Breast epithelium (tissue), 4 donors: ENCODE measurements at regions not wholly inside any gene's neighbourhood (a gene's known extent, or its start where the extent isn't known, plus 50 kb on each side); places are given as distances from the start of the nearest gene placed in this dataset.
A peak's percentile ranks its signal among the peaks of the same experiment; 100 is the strongest.

Experiments
- DNase-seq, 2 donors: peaks; one replicate each; pipeline ENCODE4 v3.0.0-alpha.2; 2019; ENCODE audit warnings: low spot score in 2 of 2
- H3K27ac ChIP-seq, 2 donors: fragments of 200-600 bp; sonication (generic) in 1 of 2; one replicate each; pipeline ENCODE4 v1.5.1; 2016 to 2019; ENCODE audit warnings: mild to moderate bottlenecking in 1 of 2
- H3K27me3 ChIP-seq, 2 donors: fragments of 200-600 bp; sonication (generic) in 1 of 2; one replicate each; pipeline versions ENCODE4 v1.5.1 to v1.6.0; 2017 to 2019; ENCODE audit warnings: control low read depth in 1 of 2, mild to moderate bottlenecking in 1 of 2
- H3K36me3 ChIP-seq: fragments of 200-600 bp; one replicate; pipeline ENCODE4 v1.5.1; 2019
- H3K4me1 ChIP-seq, 2 donors: fragments of 200-600 bp; sonication (generic); one replicate each; pipeline ENCODE4 v1.5.1; 2016 to 2019; ENCODE audit warnings: control low read depth in 1 of 2
- H3K4me3 ChIP-seq, 3 donors: fragments of 200-600 bp; sonication (generic); 1 replicate in 2 of 3; 2 replicates in 1 of 3; pipeline ENCODE4 v1.5.1; 2016 to 2019; ENCODE audit warnings: mild to moderate bottlenecking in 3 of 3, moderate library complexity in 2 of 3
- H3K9me3 ChIP-seq, 2 donors: fragments of 200-600 bp; sonication (generic) in 1 of 2; one replicate each; pipeline ENCODE4 v1.5.1; 2016 to 2019; ENCODE audit warnings: control low read depth in 1 of 2
- POLR2A ChIP-seq: fragments of 450-650 bp; IDR thresholded peaks from one replicate; pipeline ENCODE4 v1.6.1; 2016; ENCODE audit warnings: antibody characterized with exemption, mild to moderate bottlenecking, moderate library complexity
- POLR2AphosphoS5 ChIP-seq, 3 donors: sonication (generic); formaldehyde crosslinking; IDR thresholded peaks; one replicate each; pipeline ENCODE4 v1.6.1; 2017; ENCODE audit warnings: antibody characterized with exemption in 3 of 3
- intact Hi-C: fragments of 100-400 bp; cut with DNase I; formaldehyde crosslinking; loops from one replicate; pipeline ENCODE4 v1.15.1; 2023; ENCODE audit warnings: low total_unique reads
- TF ChIP-seq, protein P1 (sequence below), 3 donors: fragments of 450-650 bp; IDR thresholded peaks; one replicate each; pipeline ENCODE4 v1.5.1; 2016 to 2017; ENCODE audit warnings: antibody characterized with exemption in 3 of 3, mild to moderate bottlenecking in 3 of 3, moderate library complexity in 3 of 3

DNA sequence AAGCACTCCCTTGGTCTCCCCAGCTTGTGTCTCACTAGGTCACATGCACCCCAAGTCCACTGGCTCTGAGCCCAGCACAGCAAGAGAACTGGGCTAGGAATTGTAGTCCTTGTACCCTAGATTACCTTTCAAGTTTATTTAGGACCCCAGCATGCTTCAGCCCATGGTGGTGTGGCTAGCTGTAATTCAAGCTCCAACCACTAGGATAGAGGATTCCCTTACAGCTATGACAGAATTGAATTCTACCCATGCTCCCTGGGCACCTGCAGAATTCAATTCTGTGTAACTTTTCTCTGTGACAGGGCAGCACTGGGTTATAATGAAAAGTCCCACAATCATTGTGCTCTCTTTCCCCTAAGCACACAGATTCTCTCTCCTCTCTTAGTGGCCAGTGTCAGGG, 253.8 kb upstream of the DMD start:
- H3K27me3 ChIP-seq = peaks cover 0 to 11% of the 10 kb centered on the region in 2 donors
- intact Hi-C loops = no loop called here
- TF ChIP-seq POLR2A (no peak), POLR2AphosphoS5 (IDR thresholded peaks at IDR 0.05) (no peak)
- TF ChIP-seq, protein P1, sequence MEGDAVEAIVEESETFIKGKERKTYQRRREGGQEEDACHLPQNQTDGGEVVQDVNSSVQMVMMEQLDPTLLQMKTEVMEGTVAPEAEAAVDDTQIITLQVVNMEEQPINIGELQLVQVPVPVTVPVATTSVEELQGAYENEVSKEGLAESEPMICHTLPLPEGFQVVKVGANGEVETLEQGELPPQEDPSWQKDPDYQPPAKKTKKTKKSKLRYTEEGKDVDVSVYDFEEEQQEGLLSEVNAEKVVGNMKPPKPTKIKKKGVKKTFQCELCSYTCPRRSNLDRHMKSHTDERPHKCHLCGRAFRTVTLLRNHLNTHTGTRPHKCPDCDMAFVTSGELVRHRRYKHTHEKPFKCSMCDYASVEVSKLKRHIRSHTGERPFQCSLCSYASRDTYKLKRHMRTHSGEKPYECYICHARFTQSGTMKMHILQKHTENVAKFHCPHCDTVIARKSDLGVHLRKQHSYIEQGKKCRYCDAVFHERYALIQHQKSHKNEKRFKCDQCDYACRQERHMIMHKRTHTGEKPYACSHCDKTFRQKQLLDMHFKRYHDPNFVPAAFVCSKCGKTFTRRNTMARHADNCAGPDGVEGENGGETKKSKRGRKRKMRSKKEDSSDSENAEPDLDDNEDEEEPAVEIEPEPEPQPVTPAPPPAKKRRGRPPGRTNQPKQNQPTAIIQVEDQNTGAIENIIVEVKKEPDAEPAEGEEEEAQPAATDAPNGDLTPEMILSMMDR (IDR thresholded peaks at IDR 0.05) = no peak

DNA sequence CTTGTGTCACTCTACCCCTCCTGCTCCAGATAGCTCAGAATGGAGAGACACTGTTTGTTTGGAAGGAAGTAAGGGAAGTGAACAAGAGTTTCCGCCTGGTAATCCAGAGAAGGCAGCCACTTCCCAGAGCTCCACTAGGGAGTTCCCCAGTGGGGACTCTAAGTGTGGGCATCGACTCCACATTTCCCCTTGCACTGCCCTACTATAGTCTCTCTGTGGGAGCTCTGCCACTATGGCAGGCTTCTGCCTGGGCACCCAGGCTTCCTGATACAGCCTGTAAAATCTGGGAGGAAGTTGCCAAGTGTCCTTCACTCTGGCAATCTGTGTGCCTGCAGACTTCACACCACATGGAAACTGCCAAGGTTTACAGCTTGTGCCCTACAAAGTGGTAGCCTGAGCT, 245.8 kb upstream of the DMD start:
- no peaks in the 10 kb centered on the region for H3K36me3 ChIP-seq
- intact Hi-C loops = no loop called here
- H3K27me3 ChIP-seq = peaks cover 0 to 9% of the 10 kb centered on the region in 2 donors
- H3K4me3 ChIP-seq = no peak overlapping the region
- H3K9me3 ChIP-seq = no peaks in the 10 kb centered on the region
- DNase-seq = no peak
- no peak overlapping the region for H3K27ac ChIP-seq
- H3K4me1 ChIP-seq = no peaks in the 10 kb centered on the region
- TF ChIP-seq POLR2AphosphoS5 (IDR thresholded peaks at IDR 0.05) = no peak
- TF ChIP-seq, protein P1 (IDR thresholded peaks at IDR 0.05) = no peak
- no peak for TF ChIP-seq POLR2A

More for the DNA sequence above, 253.8 kb upstream of the DMD start:
- Histone ChIP-seq H3K36me3 (no peaks in the 10 kb centered on the region), H3K9me3 (no peaks in the 10 kb centered on the region), H3K27ac (no peak overlapping the region), H3K4me1 (no peaks in the 10 kb centered on the region), H3K4me3 (no peak overlapping the region)
- no peak for DNase-seq

DNA sequence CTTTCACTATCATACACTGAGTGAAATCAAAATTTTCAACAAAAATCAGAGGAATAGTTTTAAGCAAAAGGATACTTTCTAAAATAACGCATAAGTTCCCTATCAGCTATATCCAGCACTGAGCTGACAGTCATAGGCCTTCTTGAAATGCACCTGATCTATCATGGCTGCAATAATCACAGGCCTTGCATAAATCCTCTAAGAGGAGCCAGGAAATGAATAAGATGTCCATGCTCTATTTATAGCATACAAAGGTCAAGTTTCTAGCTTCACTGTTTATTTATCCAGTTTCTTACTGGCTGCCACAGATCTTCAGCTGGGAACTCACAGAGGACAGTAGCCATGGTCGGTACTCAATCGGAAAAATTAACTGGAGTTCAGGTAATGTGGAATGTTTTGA, 235.9 kb upstream of the DMD start:
- TF ChIP-seq POLR2AphosphoS5 (IDR thresholded peaks at IDR 0.05) (no peak), POLR2A (no peak)
- TF ChIP-seq, protein P1 (IDR thresholded peaks at IDR 0.05) = no peak
- Histone ChIP-seq H3K4me1 (no peaks in the 10 kb centered on the region), H3K4me3 (no peak overlapping the region), H3K27me3 (peaks cover 0 to 24% of the 10 kb centered on the region in 2 donors), H3K27ac (no peak overlapping the region), H3K9me3 (no peaks in the 10 kb centered on the region), H3K36me3 (no peaks in the 10 kb centered on the region)
- no peak for DNase-seq
- intact Hi-C loops = no loop called here

DNA sequence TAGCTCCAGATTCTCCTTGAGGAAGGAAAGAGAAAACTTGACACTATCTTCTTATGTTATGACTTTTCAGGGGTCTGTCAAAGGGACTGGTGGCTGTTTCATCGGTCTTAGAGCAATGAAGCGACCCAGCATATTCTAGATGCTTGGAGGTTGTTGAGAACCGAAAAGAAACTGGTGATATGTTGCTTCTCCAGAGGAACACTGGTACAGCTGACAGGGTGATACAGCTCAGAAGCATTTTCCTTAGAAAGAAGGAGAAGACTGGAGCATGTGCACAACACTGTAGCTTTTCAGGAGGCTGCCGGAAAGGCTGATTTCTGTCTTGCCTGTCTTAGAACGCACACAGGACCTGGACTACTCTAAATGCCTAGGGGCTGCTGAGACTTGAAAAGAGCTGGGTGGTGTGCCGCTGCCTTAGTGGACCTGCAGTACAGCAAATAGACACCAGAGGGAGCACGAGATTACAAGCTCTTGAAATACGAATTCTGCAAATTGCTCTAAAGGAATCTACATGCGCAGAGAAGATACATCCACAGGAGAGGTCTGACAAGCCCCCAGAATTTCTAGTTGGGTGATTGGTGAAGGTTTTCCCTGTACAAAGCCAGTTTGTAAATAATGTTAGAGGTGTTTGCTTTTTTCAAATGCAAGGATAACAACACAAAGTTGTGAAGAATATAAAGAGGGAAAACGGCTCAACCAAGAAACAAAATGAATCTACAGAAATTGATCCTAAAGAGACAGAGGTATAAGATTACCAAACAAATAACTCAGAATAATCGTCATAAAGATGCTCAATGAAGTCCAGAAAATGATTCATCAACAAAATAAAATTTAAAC, 223.1 kb upstream of the DMD start:
- TF ChIP-seq POLR2AphosphoS5 (IDR thresholded peaks at IDR 0.05) (no peak), POLR2A (no peak)
- TF ChIP-seq, protein P1 (IDR thresholded peaks at IDR 0.05) = peak; percentile 48 to 73 (median 52)
- no peaks in the 10 kb centered on the region for H3K4me1 ChIP-seq
- no peak overlapping the region for H3K27ac ChIP-seq
- H3K4me3 ChIP-seq = no peak overlapping the region
- peaks cover 0 to 23% of the 10 kb centered on the region in 2 donors for H3K27me3 ChIP-seq
- DNase-seq = peak; percentile 27 to 51
- no peaks in the 10 kb centered on the region for H3K9me3 ChIP-seq
- intact Hi-C loops = no loop called here
- no peaks in the 10 kb centered on the region for H3K36me3 ChIP-seq

- intact Hi-C loops = no loop called here
- H3K4me1 ChIP-seq = no peaks in the 10 kb centered on the region
- TF ChIP-seq, protein P1 (IDR thresholded peaks at IDR 0.05) = no peak
- TF ChIP-seq POLR2AphosphoS5 (IDR thresholded peaks at IDR 0.05) (no peak), POLR2A (no peak)
- H3K36me3 ChIP-seq = no peaks in the 10 kb centered on the region
- no peak for DNase-seq
- no peak overlapping the region for H3K27ac ChIP-seq
- no peak overlapping the region for H3K4me3 ChIP-seq
- H3K27me3 ChIP-seq = peaks cover 0 to 13% of the 10 kb centered on the region in 2 donors
- H3K9me3 ChIP-seq = no peaks in the 10 kb centered on the region
Measured at GRCh38 chrX:33416273-33416805, 205.0 kb upstream of the DMD start.
